GM23338 (cell line): ENCODE measurements at regions not wholly inside any gene's neighbourhood (a gene's known extent, or its start where the extent isn't known, plus 50 kb on each side); places are given as distances from the start of the nearest gene placed in this dataset.

ENCODE experiments used
- ATAC-seq: fragments of 200-7000 bp; cut with Tn5 transposase; 3 replicates; pipeline ENCODE4 v1.9.1; 2020
- DNase-seq: peaks from one replicate; pipeline ENCODE4 v3.0.0-alpha.2; 2015; ENCODE audit warnings: low spot score
- H2AFZ ChIP-seq: fragments of 200-600 bp; sonication (generic); 2 replicates; pipeline ENCODE4 v1.8.0; 2016; ENCODE audit warnings: antibody characterized with exemption, mild to moderate bottlenecking, moderate library complexity
- H3F3A ChIP-seq: fragments of 200-600 bp; sonication (generic); replicated peaks from 2 replicates; pipeline ENCODE4 v1.8.0; 2017; ENCODE audit warnings: antibody characterized with exemption, mixed run types, low read depth
- H3K27ac ChIP-seq: fragments of 200-600 bp; sonication (generic); 2 replicates; pipeline ENCODE4 v1.6.1; 2016; ENCODE audit warnings: low read depth
- H3K27me3 ChIP-seq: fragments of 200-600 bp; sonication (generic); 2 replicates; pipeline ENCODE4 v1.8.0; 2016; ENCODE audit warnings: mild to moderate bottlenecking, mixed run types, moderate library complexity; ENCODE audit not compliant: insufficient read depth
- H3K36me3 ChIP-seq: fragments of 200-600 bp; sonication (generic); 2 replicates; pipeline ENCODE4 v1.8.0; 2016; ENCODE audit warnings: mild to moderate bottlenecking; ENCODE audit not compliant: insufficient read depth
- H3K4me1 ChIP-seq: fragments of 200-600 bp; sonication (generic); 2 replicates; pipeline ENCODE4 v1.8.0; 2016; ENCODE audit warnings: mild to moderate bottlenecking, moderate library complexity; ENCODE audit not compliant: insufficient read depth
- H3K4me2 ChIP-seq: fragments of 200-600 bp; sonication (generic); 2 replicates; pipeline ENCODE4 v1.7.1; 2017; ENCODE audit warnings: mixed run types
- H3K4me3 ChIP-seq: fragments of 200-600 bp; sonication (generic); 2 replicates; pipeline ENCODE4 v1.6.1; 2016; ENCODE audit warnings: mixed run types
- H3K79me2 ChIP-seq: fragments of 200-600 bp; sonication (generic); replicated peaks from 2 replicates; pipeline ENCODE4 v1.8.0; 2017; ENCODE audit warnings: mild to moderate bottlenecking; ENCODE audit not compliant: insufficient read depth
- H3K9me2 ChIP-seq: fragments of 200-600 bp; sonication (generic); 2 replicates; pipeline ENCODE4 v1.8.0; 2017; ENCODE audit not compliant: insufficient read depth
- H4K20me1 ChIP-seq: fragments of 200-600 bp; sonication (generic); replicated peaks from 2 replicates; pipeline ENCODE4 v1.8.0; 2017; ENCODE audit warnings: mild to moderate bottlenecking; ENCODE audit not compliant: insufficient read depth
- H3K27ac Mint-ChIP-seq: 2 replicates; pipeline ENCODE4 v1.8.0; 2020; ENCODE audit warnings: inconsistent platforms, mild to moderate bottlenecking, moderate library complexity, mixed read lengths
- H3K27me3 Mint-ChIP-seq: 3 replicates; pipeline ENCODE4 v1.8.0; 2022; ENCODE audit warnings: low read depth, mild to moderate bottlenecking, moderate library complexity, mixed read lengths, inconsistent platforms; ENCODE audit not compliant: insufficient read depth, poor library complexity
- H3K36me3 Mint-ChIP-seq: 3 replicates; pipeline ENCODE4 v1.8.0; 2021; ENCODE audit warnings: low read depth, mild to moderate bottlenecking, inconsistent platforms, moderate library complexity, mixed read lengths
- H3K4me1 Mint-ChIP-seq: 3 replicates; pipeline ENCODE4 v1.8.0; 2020; ENCODE audit warnings: mild to moderate bottlenecking, inconsistent platforms, mixed read lengths
- H3K4me3 Mint-ChIP-seq: 3 replicates; pipeline ENCODE4 v1.8.0; 2021; ENCODE audit warnings: moderate library complexity, mild to moderate bottlenecking, inconsistent platforms, mixed read lengths
- H3K9me3 Mint-ChIP-seq: 3 replicates; pipeline ENCODE4 v1.8.0; 2020; ENCODE audit warnings: moderate library complexity, mild to moderate bottlenecking, inconsistent platforms, mixed read lengths
- CREB1 ChIP-seq: fragments of 250-450 bp; sonication (Bioruptor Pico); IDR thresholded peaks from 2 replicates; pipeline ENCODE4 v1.5.0; 2020; ENCODE audit warnings: low read depth, mild to moderate bottlenecking, moderate library complexity
- CTCF ChIP-seq, 2 experiments: fragments of 200-600 bp in 1 of 2; sonication (generic) in 1 of 2; conservative IDR thresholded peaks; 2 replicates each; pipeline versions ENCODE4 v1.5.1 to v1.6.1; 2016 to 2017; ENCODE audit warnings: antibody characterized with exemption in 2 of 2, low read depth in 2 of 2, mild to moderate bottlenecking in 2 of 2, moderate library complexity in 1 of 2
- ETS1 ChIP-seq: IDR thresholded peaks from 2 replicates; pipeline ENCODE4 v1.6.1; 2016; ENCODE audit warnings: antibody characterized with exemption
- JUNB ChIP-seq: IDR thresholded peaks from one replicate; pipeline ENCODE4 v1.6.1; 2016; ENCODE audit warnings: antibody characterized with exemption; ENCODE audit not compliant: unreplicated experiment
- STAT1 ChIP-seq: IDR thresholded peaks from one replicate; pipeline ENCODE4 v1.6.1; 2016; ENCODE audit warnings: antibody characterized with exemption; ENCODE audit not compliant: unreplicated experiment
- ZNF114 ChIP-seq: fragments of 250-450 bp; sonication (Bioruptor Pico); IDR thresholded peaks from 2 replicates; pipeline ENCODE4 v1.5.0; 2020; ENCODE audit warnings: mild to moderate bottlenecking, moderate library complexity
- ZNF331 ChIP-seq: fragments of 250-450 bp; sonication (Bioruptor Pico); IDR thresholded peaks from 2 replicates; pipeline ENCODE4 v1.5.0; 2020; ENCODE audit warnings: low read depth, mild to moderate bottlenecking, moderate library complexity
- ZNF462 ChIP-seq: fragments of 250-450 bp; sonication (Bioruptor Pico); IDR thresholded peaks from 2 replicates; pipeline ENCODE4 v1.5.0; 2020; ENCODE audit warnings: mild to moderate bottlenecking, moderate library complexity

- no peak for DNase-seq
- TF ChIP-seq ZNF462 (CRISPR knock-in tag) = no peak
- peak in 1 of 2 experiments; percentile 39; a peak in 2 of 4 replicates for TF ChIP-seq CTCF (conservative IDR thresholded peaks at IDR 0.05; ENCODE audit: low read depth in 2 of 2)
- TF ChIP-seq JUNB = no peak
- H3K4me1 Mint-ChIP-seq = no peaks in the 10 kb centered on the region
- no peak overlapping the region for H3K4me3 Mint-ChIP-seq
- Histone ChIP-seq H3F3A (no peaks in the 10 kb centered on the region), H2AFZ (no peak overlapping the region), H3K79me2 (no peaks in the 10 kb centered on the region), H3K36me3 (no peaks in the 10 kb centered on the region), H3K4me2 (no peak overlapping the region), H3K9me2 (peaks cover 3% of the 10 kb centered on the region; the same call in 1 of the 2 replicates), H3K27me3 (no peaks in the 10 kb centered on the region), H3K4me3 (no peak overlapping the region), H4K20me1 (no peaks in the 10 kb centered on the region), H3K4me1 (no peaks in the 10 kb centered on the region), H3K27ac (no peak overlapping the region)
- peaks cover 6% of the 10 kb centered on the region; the same call in 2 of the 3 replicates for H3K9me3 Mint-ChIP-seq
- no peak overlapping the region for H3K27ac Mint-ChIP-seq
- H3K27me3 Mint-ChIP-seq = no peaks in the 10 kb centered on the region
- peaks cover 2% of the 10 kb centered on the region; the same call in 1 of the 3 replicates for H3K36me3 Mint-ChIP-seq
- ATAC-seq = peak; percentile 35; the same call in 1 of the 3 replicates
Observed at GRCh38 chr3:63142681-63143080, 135.4 kb upstream of the SYNPR start.

GRCh38 chr3:63146154-63146553 lies 132.0 kb upstream of the SYNPR start:
- Mint-ChIP-seq H3K4me1 (no peaks in the 10 kb centered on the region), H3K4me3 (no peak overlapping the region)

More at GRCh38 chr3:63146154-63146553, 132.0 kb upstream of the SYNPR start:
- ATAC-seq (no peak), DNase-seq (no peak)
- no peak overlapping the region for H3K27ac ChIP-seq
- peaks cover 3% of the 10 kb centered on the region; the same call in 1 of the 2 replicates for H3K9me2 ChIP-seq
- no peaks in the 10 kb centered on the region for H3K27me3 ChIP-seq
- Mint-ChIP-seq H3K27me3 (no peaks in the 10 kb centered on the region), H3K9me3 (peaks cover 3% of the 10 kb centered on the region; the same call in 1 of the 3 replicates), H3K27ac (no peak overlapping the region), H3K36me3 (no peaks in the 10 kb centered on the region)
- no peak overlapping the region for H3K4me2 ChIP-seq
- no peaks in the 10 kb centered on the region for H3K36me3 ChIP-seq
- H3F3A ChIP-seq = no peaks in the 10 kb centered on the region
- H3K4me1 ChIP-seq = peaks cover 5% of the 10 kb centered on the region; the same call in 1 of the 2 replicates
- TF ChIP-seq ZNF331 (CRISPR knock-in tag) (no peak), CTCF (conservative IDR thresholded peaks at IDR 0.05; ENCODE audit: low read depth in 2 of 2) (no peak), CREB1 (CRISPR knock-in tag) (no peak), STAT1 (no peak), ZNF114 (CRISPR knock-in tag) (no peak), ETS1 (no peak)
- H4K20me1 ChIP-seq = no peaks in the 10 kb centered on the region
- H3K79me2 ChIP-seq = no peaks in the 10 kb centered on the region
- no peak overlapping the region for H3K4me3 ChIP-seq
- H2AFZ ChIP-seq = no peak overlapping the region
